OCI-LY3 (cell line): ENCODE measurements at regions not wholly inside any gene's neighbourhood (a gene's known extent, or its start where the extent isn't known, plus 50 kb on each side); places are given as distances from the start of the nearest gene placed in this dataset.
A peak's percentile ranks its signal among the peaks of the same experiment; 100 is the strongest.

Experiments
- H2AFZ ChIP-seq: fragments of 200-600, 300-600 bp; shearing (Covaris generic); 2 replicates; pipeline ENCODE4 v1.6.0; 2014; ENCODE audit warnings: antibody characterized with exemption, low read depth, low read length
- H3K27ac ChIP-seq: fragments of 200-600, 300-600 bp; sonication (generic); 2 replicates; pipeline ENCODE4 v1.5.1; 2014; ENCODE audit warnings: mild to moderate bottlenecking, low read length, moderate library complexity, mixed read lengths
- H3K27me3 ChIP-seq: fragments of 200-600, 300-600 bp; sonication (generic); 2 replicates; pipeline ENCODE4 v1.6.1; 2014; ENCODE audit warnings: low read depth, low read length, mixed read lengths
- H3K36me3 ChIP-seq: fragments of 200-600, 300-600 bp; sonication (generic); replicated peaks from 2 replicates; pipeline ENCODE3; 2014; ENCODE audit warnings: low read depth, low read length, mixed read lengths
- H3K4me1 ChIP-seq: fragments of 300-600, 200-600 bp; sonication (generic); 2 replicates; pipeline ENCODE4 v1.6.1; 2014; ENCODE audit warnings: low read length, mixed read lengths
- H3K4me2 ChIP-seq: fragments of 200-600, 300-600 bp; sonication (generic); 2 replicates; pipeline ENCODE4 v1.6.1; 2014; ENCODE audit warnings: low read length, mixed read lengths
- H3K4me3 ChIP-seq: fragments of 300-600, 200-600 bp; sonication (generic); 2 replicates; pipeline ENCODE4 v1.5.1; 2014; ENCODE audit warnings: antibody characterized with exemption, mild to moderate bottlenecking, low read length, moderate library complexity
- H3K79me2 ChIP-seq: fragments of 300-600, 200-600 bp; shearing (Covaris generic); 2 replicates; pipeline ENCODE4 v1.6.1; 2014; ENCODE audit warnings: mild to moderate bottlenecking, low read length, mixed read lengths
- H3K9ac ChIP-seq: fragments of 300-600, 200-600 bp; shearing (Covaris generic); 2 replicates; pipeline ENCODE4 v1.6.0; 2014; ENCODE audit warnings: mild to moderate bottlenecking, low read length, moderate library complexity
- H3K9me3 ChIP-seq: fragments of 200-600, 300-600 bp; shearing (Covaris generic); 2 replicates; pipeline ENCODE4 v1.6.1; 2014; ENCODE audit warnings: low read length, mixed read lengths; ENCODE audit not compliant: insufficient read depth
- H4K20me1 ChIP-seq: fragments of 200-600, 300-600 bp; sonication (generic); 2 replicates; pipeline ENCODE4 v1.6.1; 2016; ENCODE audit warnings: low read length, mixed read lengths; ENCODE audit not compliant: insufficient read depth
- CTCF ChIP-seq: fragments of 200-600, 300-600 bp; sonication (generic); IDR thresholded peaks from 2 replicates; pipeline ENCODE4 v1.5.1; 2014; ENCODE audit warnings: antibody characterized with exemption, low read length, low read depth
- EZH2phosphoT487 ChIP-seq: fragments of 200-600 bp; shearing (Covaris generic); IDR thresholded peaks from 2 replicates; pipeline ENCODE4 v1.6.1; 2018; ENCODE audit warnings: antibody characterized with exemption, mixed run types, low read depth

DNA sequence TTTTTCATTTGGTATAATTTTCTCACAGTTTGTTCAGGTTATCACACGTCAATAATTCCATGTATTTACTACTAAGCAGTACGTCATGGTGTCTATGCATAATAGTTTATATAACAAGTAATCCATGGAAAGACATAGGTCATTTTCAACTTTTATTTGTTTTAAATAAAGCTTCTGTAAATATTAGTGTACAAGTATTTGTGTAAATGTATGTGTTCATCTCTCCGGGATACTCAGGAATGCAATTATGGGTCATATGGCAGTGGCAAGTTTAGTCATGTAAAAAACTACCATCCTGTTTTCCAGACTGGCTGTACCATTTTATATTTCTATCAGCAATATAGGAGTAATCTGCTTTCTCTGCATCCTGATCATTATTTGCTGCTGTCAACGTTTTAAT is 231.1 kb upstream of the ZNF804A start:
- no peaks in the 10 kb centered on the region for H3K9me3 ChIP-seq
- H3K4me2 ChIP-seq: no peak overlapping the region
- H3K27me3 ChIP-seq: no peaks in the 10 kb centered on the region
- no peak overlapping the region for H2AFZ ChIP-seq
- no peak for TF ChIP-seq CTCF
- TF ChIP-seq EZH2phosphoT487: no peak
- H3K4me3 ChIP-seq: no peak overlapping the region
- no peaks in the 10 kb centered on the region for H3K79me2 ChIP-seq
- no peaks in the 10 kb centered on the region for H3K36me3 ChIP-seq
- peaks cover 17% of the 10 kb centered on the region for H3K4me1 ChIP-seq
- H3K27ac ChIP-seq: no peak overlapping the region
- H4K20me1 ChIP-seq: no peaks in the 10 kb centered on the region
- H3K9ac ChIP-seq: no peak overlapping the region

DNA sequence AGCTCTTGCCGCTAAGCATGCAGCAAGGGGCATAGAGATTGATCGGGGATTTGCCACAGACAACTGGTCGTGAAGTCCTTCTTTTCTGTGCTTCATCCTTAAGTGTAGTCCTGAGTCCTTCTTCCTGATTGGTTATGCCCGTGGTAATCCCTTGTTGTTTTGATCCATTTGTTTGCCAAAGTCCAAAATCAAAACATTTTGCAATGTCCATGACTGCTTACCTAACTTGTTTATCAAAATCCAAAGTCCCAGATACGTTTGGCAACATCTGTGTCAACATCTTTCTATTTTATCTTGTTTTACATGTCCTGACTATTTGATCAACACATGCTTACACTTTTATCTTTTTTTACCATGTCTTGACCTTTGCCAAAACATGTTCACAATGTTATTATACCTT is 229.0 kb upstream of the ZNF804A start:
- H3K9me3 ChIP-seq: no peaks in the 10 kb centered on the region
- no peaks in the 10 kb centered on the region for H4K20me1 ChIP-seq
- no peak overlapping the region for H3K4me3 ChIP-seq
- H3K4me2 ChIP-seq: no peak overlapping the region
- no peaks in the 10 kb centered on the region for H3K27me3 ChIP-seq
- no peaks in the 10 kb centered on the region for H3K79me2 ChIP-seq
- no peak overlapping the region for H3K27ac ChIP-seq
- H3K9ac ChIP-seq: no peak overlapping the region
- H3K36me3 ChIP-seq: no peaks in the 10 kb centered on the region
- peaks cover 24% of the 10 kb centered on the region for H3K4me1 ChIP-seq
- no peak for TF ChIP-seq CTCF
- no peak for TF ChIP-seq EZH2phosphoT487
- no peak overlapping the region for H2AFZ ChIP-seq

DNA sequence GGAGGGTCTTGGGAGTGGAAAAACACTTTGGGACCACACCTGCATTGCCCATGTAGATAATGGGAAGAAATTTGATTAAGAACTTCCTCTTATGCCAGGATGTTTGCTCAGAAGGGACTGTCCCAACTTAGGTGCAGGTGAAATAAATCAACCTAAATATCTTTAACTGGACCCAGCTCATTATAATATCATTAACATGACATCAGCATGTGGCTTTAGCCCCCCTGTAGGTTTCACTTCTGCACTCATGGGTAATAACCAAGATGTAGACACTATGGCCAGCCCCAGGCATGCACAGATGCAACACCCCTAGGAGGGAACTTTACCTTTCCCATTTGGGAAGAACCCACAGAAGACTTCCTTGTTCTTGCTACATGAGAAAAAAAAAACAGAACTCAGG is 227.4 kb upstream of the ZNF804A start:
- Histone ChIP-seq H3K27ac (peak overlapping the region; percentile 90), H3K9me3 (no peaks in the 10 kb centered on the region), H3K4me3 (peak overlapping the region; percentile 48), H3K36me3 (no peaks in the 10 kb centered on the region), H3K79me2 (no peaks in the 10 kb centered on the region), H4K20me1 (no peaks in the 10 kb centered on the region), H2AFZ (no peak overlapping the region), H3K4me1 (peaks cover 24% of the 10 kb centered on the region), H3K27me3 (no peaks in the 10 kb centered on the region), H3K9ac (peak overlapping the region; percentile 59; the same call in 1 of the 2 replicates), H3K4me2 (peak overlapping the region; percentile 66)
- no peak for TF ChIP-seq CTCF
- TF ChIP-seq EZH2phosphoT487: no peak

DNA sequence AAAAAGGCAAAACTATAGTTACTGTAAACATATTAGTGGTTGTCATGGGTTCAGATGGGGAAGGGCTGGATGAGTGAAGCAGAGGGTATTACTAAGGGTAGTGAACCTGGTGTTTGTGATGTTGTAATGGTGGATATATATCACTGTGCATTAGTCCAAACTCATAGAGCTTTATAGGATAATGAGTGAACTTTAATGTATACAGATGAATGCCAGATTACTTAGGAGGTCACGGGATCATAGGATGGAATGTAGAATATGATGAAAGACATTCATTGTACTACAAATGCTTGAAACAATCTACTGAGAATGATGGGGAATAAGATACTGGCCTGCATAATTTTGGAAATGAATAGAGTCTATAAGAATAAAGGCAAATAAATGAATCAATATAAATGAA is 226.7 kb upstream of the ZNF804A start:
- Histone ChIP-seq H3K9me3 (no peaks in the 10 kb centered on the region), H3K4me3 (peak overlapping the region; percentile 48), H2AFZ (no peak overlapping the region), H3K4me2 (peak overlapping the region; percentile 66), H3K27me3 (no peaks in the 10 kb centered on the region), H3K9ac (peak overlapping the region; percentile 59), H4K20me1 (no peaks in the 10 kb centered on the region), H3K4me1 (peaks cover 24% of the 10 kb centered on the region), H3K79me2 (no peaks in the 10 kb centered on the region), H3K36me3 (no peaks in the 10 kb centered on the region), H3K27ac (peak overlapping the region; percentile 90)
- TF ChIP-seq EZH2phosphoT487 (no peak), CTCF (no peak)
